K562 (cell line): ENCODE measurements at regions not wholly inside any gene's neighbourhood (a gene's known extent, or its start where the extent isn't known, plus 50 kb on each side); places are given as distances from the start of the nearest gene placed in this dataset.

ENCODE experiments used
- NCOA6 ChIP-seq: fragments of 450-650 bp; IDR thresholded peaks from 2 replicates; pipeline ENCODE4 v1.6.1; 2017; ENCODE audit warnings: mild to moderate bottlenecking
- TCF3 ChIP-seq: sonication (generic); formaldehyde crosslinking; IDR thresholded peaks from 2 replicates; pipeline ENCODE4 v1.4.0; 2020; ENCODE audit warnings: mild to moderate bottlenecking, missing genetic modification reagents
- TEAD4 ChIP-seq, 2 experiments: sonication (generic) in 1 of 2; formaldehyde crosslinking in 1 of 2; IDR thresholded peaks; 2 replicates each; pipeline versions ENCODE4 v1.6.1 to v1.8.0; 2012 to 2022; ENCODE audit warnings: borderline replicate concordance in 1 of 2, inconsistent platforms in 1 of 2, low read length in 1 of 2, mild to moderate bottlenecking in 1 of 2, missing genetic modification reagents in 1 of 2
- TF ChIP-seq, protein P1 (sequence below): fragments of 250-450 bp; sonication (Bioruptor Pico); IDR thresholded peaks from 2 replicates; pipeline ENCODE4 v1.4.0; 2020; ENCODE audit warnings: mild to moderate bottlenecking, moderate library complexity, borderline replicate concordance
- TF ChIP-seq, protein P2 (sequence below): sonication (generic); formaldehyde crosslinking; IDR thresholded peaks from 2 replicates; pipeline ENCODE4 v1.8.1; 2023; ENCODE audit warnings: missing genetic modification reagents, mild to moderate bottlenecking, borderline replicate concordance

DNA sequence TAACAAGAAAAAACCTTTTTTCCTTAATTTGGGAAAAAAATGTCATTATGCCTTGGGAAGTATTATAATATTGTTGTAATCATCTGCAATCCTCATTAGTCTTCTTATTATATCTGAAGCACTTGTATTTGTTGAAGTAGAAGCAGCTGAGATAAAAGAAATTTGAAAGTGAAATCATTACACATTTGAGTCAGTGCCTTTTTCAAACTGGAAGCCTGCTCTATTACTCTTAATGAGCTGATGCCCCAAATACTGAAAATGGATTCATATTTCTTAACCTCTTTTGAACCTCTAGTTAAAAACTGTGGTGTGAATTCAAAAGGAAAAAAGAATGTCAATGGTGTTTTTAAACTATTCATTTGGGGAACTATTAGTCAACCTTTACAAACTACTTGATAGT, 1027.7 kb downstream of the NR2F1-AS1 start (continued):
- TF ChIP-seq, protein P1, sequence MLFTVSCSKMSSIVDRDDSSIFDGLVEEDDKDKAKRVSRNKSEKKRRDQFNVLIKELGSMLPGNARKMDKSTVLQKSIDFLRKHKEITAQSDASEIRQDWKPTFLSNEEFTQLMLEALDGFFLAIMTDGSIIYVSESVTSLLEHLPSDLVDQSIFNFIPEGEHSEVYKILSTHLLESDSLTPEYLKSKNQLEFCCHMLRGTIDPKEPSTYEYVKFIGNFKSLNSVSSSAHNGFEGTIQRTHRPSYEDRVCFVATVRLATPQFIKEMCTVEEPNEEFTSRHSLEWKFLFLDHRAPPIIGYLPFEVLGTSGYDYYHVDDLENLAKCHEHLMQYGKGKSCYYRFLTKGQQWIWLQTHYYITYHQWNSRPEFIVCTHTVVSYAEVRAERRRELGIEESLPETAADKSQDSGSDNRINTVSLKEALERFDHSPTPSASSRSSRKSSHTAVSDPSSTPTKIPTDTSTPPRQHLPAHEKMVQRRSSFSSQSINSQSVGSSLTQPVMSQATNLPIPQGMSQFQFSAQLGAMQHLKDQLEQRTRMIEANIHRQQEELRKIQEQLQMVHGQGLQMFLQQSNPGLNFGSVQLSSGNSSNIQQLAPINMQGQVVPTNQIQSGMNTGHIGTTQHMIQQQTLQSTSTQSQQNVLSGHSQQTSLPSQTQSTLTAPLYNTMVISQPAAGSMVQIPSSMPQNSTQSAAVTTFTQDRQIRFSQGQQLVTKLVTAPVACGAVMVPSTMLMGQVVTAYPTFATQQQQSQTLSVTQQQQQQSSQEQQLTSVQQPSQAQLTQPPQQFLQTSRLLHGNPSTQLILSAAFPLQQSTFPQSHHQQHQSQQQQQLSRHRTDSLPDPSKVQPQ: no peak
- TF ChIP-seq TEAD4 (IDR thresholded peaks at IDR 0.05; ENCODE audit: low read length) (no peak), TEAD4 (CRISPR knock-in tag; IDR thresholded peaks at IDR 0.05; ENCODE audit: borderline replicate concordance) (no peak), NCOA6 (no peak), TCF3 (CRISPR knock-in tag) (no peak)
- TF ChIP-seq, protein P2, sequence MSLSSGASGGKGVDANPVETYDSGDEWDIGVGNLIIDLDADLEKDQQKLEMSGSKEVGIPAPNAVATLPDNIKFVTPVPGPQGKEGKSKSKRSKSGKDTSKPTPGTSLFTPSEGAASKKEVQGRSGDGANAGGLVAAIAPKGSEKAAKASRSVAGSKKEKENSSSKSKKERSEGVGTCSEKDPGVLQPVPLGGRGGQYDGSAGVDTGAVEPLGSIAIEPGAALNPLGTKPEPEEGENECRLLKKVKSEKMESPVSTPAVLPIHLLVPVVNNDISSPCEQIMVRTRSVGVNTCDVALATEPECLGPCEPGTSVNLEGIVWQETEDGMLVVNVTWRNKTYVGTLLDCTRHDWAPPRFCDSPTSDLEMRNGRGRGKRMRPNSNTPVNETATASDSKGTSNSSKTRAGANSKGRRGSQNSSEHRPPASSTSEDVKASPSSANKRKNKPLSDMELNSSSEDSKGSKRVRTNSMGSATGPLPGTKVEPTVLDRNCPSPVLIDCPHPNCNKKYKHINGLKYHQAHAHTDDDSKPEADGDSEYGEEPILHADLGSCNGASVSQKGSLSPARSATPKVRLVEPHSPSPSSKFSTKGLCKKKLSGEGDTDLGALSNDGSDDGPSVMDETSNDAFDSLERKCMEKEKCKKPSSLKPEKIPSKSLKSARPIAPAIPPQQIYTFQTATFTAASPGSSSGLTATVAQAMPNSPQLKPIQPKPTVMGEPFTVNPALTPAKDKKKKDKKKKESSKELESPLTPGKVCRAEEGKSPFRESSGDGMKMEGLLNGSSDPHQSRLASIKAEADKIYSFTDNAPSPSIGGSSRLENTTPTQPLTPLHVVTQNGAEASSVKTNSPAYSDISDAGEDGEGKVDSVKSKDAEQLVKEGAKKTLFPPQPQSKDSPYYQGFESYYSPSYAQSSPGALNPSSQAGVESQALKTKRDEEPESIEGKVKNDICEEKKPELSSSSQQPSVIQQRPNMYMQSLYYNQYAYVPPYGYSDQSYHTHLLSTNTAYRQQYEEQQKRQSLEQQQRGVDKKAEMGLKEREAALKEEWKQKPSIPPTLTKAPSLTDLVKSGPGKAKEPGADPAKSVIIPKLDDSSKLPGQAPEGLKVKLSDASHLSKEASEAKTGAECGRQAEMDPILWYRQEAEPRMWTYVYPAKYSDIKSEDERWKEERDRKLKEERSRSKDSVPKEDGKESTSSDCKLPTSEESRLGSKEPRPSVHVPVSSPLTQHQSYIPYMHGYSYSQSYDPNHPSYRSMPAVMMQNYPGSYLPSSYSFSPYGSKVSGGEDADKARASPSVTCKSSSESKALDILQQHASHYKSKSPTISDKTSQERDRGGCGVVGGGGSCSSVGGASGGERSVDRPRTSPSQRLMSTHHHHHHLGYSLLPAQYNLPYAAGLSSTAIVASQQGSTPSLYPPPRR (CRISPR knock-in tag): no peak
